ENCODE measurements at regions not wholly inside any gene's neighbourhood (a gene's known extent, or its start where the extent isn't known, plus 50 kb on each side); places are given as distances from the start of the nearest gene placed in this dataset.

- no peak for ATAC-seq
- intact Hi-C loops (cut with DNase I), result no loop called here
- no peak overlapping the region for H3K4me3 ChIP-seq
These were observed 442.7 kb upstream of the NOVA1 start for GRCh38 chr14:27040552-27040951.

DNA sequence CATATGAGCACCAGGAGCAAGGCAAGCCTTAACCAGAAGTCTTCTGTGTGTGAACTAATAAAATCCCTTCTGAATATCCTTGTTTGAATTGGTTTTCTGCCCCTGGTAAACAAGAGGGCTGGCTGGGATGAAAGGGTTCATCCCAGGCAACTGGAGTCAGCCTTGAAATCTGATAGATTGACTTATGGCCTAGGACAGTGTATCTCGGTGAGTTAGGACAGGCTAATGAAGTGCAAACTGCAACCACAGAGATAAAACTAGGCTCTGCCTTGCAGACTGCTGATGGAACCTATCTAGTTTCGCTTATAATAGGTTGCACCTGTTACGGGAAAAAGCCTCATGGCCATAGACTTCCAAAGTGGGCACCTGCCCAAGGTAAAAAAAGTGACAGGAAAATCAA lies 451.9 kb upstream of the NOVA1 start:
- Histone ChIP-seq H3K4me3 (no peak overlapping the region), H3K4me1 (no peaks in the 10 kb centered on the region), H3K27me3 (no peaks in the 10 kb centered on the region), H3K9me3 (no peaks in the 10 kb centered on the region), H3K27ac (no peak overlapping the region), H3K36me3 (no peaks in the 10 kb centered on the region)
- ATAC-seq (no peak), DNase-seq (no peak)
- TF ChIP-seq, protein P1, sequence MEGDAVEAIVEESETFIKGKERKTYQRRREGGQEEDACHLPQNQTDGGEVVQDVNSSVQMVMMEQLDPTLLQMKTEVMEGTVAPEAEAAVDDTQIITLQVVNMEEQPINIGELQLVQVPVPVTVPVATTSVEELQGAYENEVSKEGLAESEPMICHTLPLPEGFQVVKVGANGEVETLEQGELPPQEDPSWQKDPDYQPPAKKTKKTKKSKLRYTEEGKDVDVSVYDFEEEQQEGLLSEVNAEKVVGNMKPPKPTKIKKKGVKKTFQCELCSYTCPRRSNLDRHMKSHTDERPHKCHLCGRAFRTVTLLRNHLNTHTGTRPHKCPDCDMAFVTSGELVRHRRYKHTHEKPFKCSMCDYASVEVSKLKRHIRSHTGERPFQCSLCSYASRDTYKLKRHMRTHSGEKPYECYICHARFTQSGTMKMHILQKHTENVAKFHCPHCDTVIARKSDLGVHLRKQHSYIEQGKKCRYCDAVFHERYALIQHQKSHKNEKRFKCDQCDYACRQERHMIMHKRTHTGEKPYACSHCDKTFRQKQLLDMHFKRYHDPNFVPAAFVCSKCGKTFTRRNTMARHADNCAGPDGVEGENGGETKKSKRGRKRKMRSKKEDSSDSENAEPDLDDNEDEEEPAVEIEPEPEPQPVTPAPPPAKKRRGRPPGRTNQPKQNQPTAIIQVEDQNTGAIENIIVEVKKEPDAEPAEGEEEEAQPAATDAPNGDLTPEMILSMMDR (IDR thresholded peaks at IDR 0.05), result no peak
- intact Hi-C loops (cut with DNase I), result no loop called here

More at GRCh38 chr14:27040552-27040951, 442.7 kb upstream of the NOVA1 start:
- Histone ChIP-seq H3K4me1 (no peaks in the 10 kb centered on the region), H3K27me3 (no peaks in the 10 kb centered on the region), H3K9me3 (no peaks in the 10 kb centered on the region), H3K27ac (no peak overlapping the region), H3K36me3 (no peaks in the 10 kb centered on the region)
- TF ChIP-seq, protein P1 (IDR thresholded peaks at IDR 0.05), result no peak
- no peak for DNase-seq

- no peak for ATAC-seq
- intact Hi-C loops (cut with DNase I), result no loop called here
- no peaks in the 10 kb centered on the region for H3K4me1 ChIP-seq
These were observed 452.4 kb upstream of the NOVA1 start for GRCh38 chr14:27050208-27050607.

DNA sequence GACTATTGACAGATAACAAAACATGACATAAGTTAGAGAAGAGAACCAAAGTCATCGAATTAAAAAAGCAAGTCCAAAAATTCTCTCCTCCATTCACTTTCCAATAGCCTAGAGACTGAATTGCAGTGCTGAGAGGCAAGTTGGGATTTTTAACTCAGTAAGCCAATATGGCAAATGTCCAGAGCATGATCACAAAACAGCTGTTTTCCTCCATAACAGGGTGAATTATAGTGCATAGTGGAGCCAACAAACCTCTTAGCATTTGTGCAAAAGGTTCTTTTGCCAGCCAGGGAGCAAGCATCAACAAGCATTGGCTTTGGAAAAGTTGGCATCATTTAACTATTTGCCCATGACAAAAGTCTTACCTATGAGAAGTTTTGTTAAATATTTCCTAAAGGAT lies 458.8 kb upstream of the NOVA1 start:
- Histone ChIP-seq H3K4me1 (no peaks in the 10 kb centered on the region), H3K4me3 (no peak overlapping the region), H3K9me3 (no peaks in the 10 kb centered on the region), H3K27me3 (no peaks in the 10 kb centered on the region), H3K27ac (no peak overlapping the region), H3K36me3 (no peaks in the 10 kb centered on the region)
- DNase-seq, result no peak
- ATAC-seq, result no peak
- intact Hi-C loops (cut with DNase I), result no loop called here
- TF ChIP-seq, protein P1 (IDR thresholded peaks at IDR 0.05), result no peak

More at GRCh38 chr14:27050208-27050607, 452.4 kb upstream of the NOVA1 start:
- Histone ChIP-seq H3K4me3 (no peak overlapping the region), H3K36me3 (no peaks in the 10 kb centered on the region), H3K27ac (no peak overlapping the region), H3K27me3 (no peaks in the 10 kb centered on the region), H3K9me3 (no peaks in the 10 kb centered on the region)
- DNase-seq, result no peak
- TF ChIP-seq, protein P1 (IDR thresholded peaks at IDR 0.05), result no peak

- intact Hi-C loops (cut with DNase I), result no loop called here
- no peak overlapping the region for H3K4me3 ChIP-seq
- TF ChIP-seq, protein P1 (IDR thresholded peaks at IDR 0.05), result no peak
- no peak overlapping the region for H3K27ac ChIP-seq
- no peaks in the 10 kb centered on the region for H3K27me3 ChIP-seq
- no peak for ATAC-seq
- no peaks in the 10 kb centered on the region for H3K4me1 ChIP-seq
- H3K36me3 ChIP-seq, result no peaks in the 10 kb centered on the region
- DNase-seq, result no peak
- H3K9me3 ChIP-seq, result no peaks in the 10 kb centered on the region
These were observed 463.5 kb upstream of the NOVA1 start for GRCh38 chr14:27061299-27061698.

- H3K4me1 ChIP-seq, result no peaks in the 10 kb centered on the region
- DNase-seq (no peak), ATAC-seq (no peak)
- no peak overlapping the region for H3K27ac ChIP-seq
- no peaks in the 10 kb centered on the region for H3K27me3 ChIP-seq
- TF ChIP-seq, protein P1 (IDR thresholded peaks at IDR 0.05), result no peak
- intact Hi-C loops (cut with DNase I), result no loop called here
- H3K9me3 ChIP-seq, result no peaks in the 10 kb centered on the region
- H3K4me3 ChIP-seq, result no peak overlapping the region
- no peaks in the 10 kb centered on the region for H3K36me3 ChIP-seq
These were observed 466.1 kb upstream of the NOVA1 start for GRCh38 chr14:27063959-27064358.
